ENCODE measurements at regions not wholly inside any gene's neighbourhood (a gene's known extent, or its start where the extent isn't known, plus 50 kb on each side); places are given as distances from the start of the nearest gene placed in this dataset.
A peak's percentile ranks its signal among the peaks of the same experiment; 100 is the strongest.
"Not testable (repeated sequence)": the region's sequence is repeated elsewhere in the genome, so short reads cannot be mapped to it uniquely, and the experiment has no call there.

DNA sequence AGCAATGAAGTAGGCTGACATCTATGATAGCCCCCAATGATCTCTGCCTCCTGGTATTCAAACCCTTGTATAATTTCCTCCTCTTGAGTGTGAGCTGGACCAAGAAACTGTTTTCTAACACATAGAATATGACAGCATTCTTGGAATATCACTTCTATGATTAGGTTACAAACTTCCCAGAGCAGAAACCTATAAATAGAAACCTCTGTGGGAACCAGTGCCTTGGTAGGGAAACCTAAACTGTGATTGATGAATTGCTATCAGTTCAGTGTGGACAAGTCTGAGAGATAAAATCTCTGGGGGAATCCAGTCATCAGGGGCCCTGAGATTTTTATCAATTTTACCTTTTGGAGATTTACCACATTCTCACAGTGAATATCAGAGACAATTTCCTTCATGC is 756.5 kb upstream of the AGA start:
- TF ChIP-seq, protein P1, sequence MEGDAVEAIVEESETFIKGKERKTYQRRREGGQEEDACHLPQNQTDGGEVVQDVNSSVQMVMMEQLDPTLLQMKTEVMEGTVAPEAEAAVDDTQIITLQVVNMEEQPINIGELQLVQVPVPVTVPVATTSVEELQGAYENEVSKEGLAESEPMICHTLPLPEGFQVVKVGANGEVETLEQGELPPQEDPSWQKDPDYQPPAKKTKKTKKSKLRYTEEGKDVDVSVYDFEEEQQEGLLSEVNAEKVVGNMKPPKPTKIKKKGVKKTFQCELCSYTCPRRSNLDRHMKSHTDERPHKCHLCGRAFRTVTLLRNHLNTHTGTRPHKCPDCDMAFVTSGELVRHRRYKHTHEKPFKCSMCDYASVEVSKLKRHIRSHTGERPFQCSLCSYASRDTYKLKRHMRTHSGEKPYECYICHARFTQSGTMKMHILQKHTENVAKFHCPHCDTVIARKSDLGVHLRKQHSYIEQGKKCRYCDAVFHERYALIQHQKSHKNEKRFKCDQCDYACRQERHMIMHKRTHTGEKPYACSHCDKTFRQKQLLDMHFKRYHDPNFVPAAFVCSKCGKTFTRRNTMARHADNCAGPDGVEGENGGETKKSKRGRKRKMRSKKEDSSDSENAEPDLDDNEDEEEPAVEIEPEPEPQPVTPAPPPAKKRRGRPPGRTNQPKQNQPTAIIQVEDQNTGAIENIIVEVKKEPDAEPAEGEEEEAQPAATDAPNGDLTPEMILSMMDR (IDR thresholded peaks at IDR 0.05; ENCODE audit: low read length, missing control alignments) = no peak
- no peak overlapping the region for H3K4me3 ChIP-seq (replicated peaks; ENCODE audit: low read depth, low read length)
- DNase-seq (ENCODE audit: low read depth) = peak; percentile 8

- H3K4me3 ChIP-seq (replicated peaks; ENCODE audit: low read depth, low read length) = no peak overlapping the region
- TF ChIP-seq, protein P1 (IDR thresholded peaks at IDR 0.05; ENCODE audit: low read length, missing control alignments) = no peak
- no peak for DNase-seq (ENCODE audit: low read depth)
Measured at GRCh38 chr4:178202422-178202821, 760.2 kb upstream of the AGA start.

DNA sequence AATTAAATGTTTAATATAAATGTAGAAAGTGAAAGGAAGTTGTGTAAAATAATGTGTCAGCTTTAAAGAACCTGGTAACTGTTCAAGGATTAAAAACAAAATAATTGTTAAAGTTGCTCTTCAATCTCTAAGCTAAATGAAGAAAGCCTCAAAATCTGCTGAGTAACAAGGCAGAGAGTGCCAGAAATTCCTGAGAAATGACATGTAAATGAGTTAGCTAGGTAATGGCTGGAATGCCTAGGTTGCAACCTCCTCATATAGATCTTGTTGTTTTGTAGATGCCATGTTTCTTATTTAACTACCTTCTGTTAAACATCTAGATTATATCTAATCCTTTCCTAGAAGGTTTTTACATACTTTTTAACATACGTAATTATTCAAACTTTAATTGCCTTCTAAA is 763.6 kb upstream of the AGA start:
- TF ChIP-seq, protein P1 (IDR thresholded peaks at IDR 0.05; ENCODE audit: low read length, missing control alignments) = no peak
- H3K4me3 ChIP-seq (replicated peaks; ENCODE audit: low read depth, low read length) = no peak overlapping the region
- no peak for DNase-seq (ENCODE audit: low read depth)

DNA sequence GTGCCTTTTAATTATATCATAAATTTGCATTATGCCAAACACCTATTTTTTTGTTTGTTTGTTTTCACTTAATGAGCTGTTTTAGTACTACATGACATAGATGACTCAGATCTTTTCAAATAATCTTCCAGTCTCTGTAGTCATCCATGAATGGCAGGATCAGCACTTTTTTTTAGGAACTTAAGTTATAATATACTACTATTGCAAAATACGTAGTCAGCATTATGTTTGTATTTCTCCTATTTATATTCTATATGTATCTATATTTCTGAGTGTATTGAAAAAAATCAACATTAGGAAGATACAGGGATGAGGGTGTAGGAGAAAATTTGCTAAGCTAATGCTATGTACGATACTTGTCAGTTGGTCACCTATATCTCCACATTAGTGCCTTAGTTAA is 773.1 kb upstream of the AGA start:
- TF ChIP-seq, protein P1 (IDR thresholded peaks at IDR 0.05; ENCODE audit: low read length, missing control alignments) = no peak
- DNase-seq (ENCODE audit: low read depth) = no peak
- no peak overlapping the region for H3K4me3 ChIP-seq (replicated peaks; ENCODE audit: low read depth, low read length)

- H3K4me3 ChIP-seq (replicated peaks; ENCODE audit: low read depth, low read length) = no peak overlapping the region
- TF ChIP-seq, protein P1 (IDR thresholded peaks at IDR 0.05; ENCODE audit: low read length, missing control alignments) = no peak
- no peak for DNase-seq (ENCODE audit: low read depth)
Measured at GRCh38 chr4:178215763-178216162, 773.5 kb upstream of the AGA start.

DNA sequence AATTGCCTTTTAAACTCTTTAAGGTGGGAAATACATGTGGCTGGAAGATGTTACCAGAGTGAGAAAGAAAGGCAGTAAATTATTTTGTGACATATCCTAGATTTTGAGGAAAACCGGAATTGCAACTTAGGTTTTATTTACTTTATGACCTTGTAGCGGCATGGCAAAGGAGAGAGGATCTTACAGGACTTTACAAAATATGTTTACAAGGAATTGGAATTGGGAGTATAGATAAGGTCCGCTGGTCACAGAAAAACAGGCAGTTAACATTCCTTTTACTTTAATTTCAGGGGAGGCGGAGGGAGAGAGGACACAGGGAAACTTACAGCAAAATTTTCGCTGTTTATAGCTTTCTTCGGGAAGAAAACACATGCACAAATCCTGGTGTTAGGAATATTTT is 784.2 kb upstream of the AGA start:
- H3K4me3 ChIP-seq (replicated peaks; ENCODE audit: low read depth, low read length); DNase-seq (ENCODE audit: low read depth): not testable (repeated sequence)

DNA sequence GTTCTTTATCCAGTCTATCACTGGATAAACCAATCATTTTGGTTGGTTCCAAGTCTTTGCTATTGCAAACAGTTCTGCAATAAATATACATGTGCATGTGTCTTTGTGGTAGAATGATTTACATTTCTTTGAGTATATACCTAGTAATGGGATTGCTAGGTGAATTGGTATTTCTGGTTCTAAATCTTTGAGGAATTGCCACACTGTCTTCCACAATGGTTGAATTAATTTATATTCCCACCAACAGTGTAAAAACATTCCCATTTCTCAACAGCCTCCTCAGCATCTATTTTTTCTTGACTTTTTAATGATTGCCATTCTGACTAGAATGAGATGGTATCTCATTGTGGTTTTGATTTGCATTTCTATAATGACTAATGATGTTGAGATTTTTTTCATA is 791.7 kb upstream of the AGA start:
- DNase-seq (ENCODE audit: low read depth) = no peak

More for the DNA sequence above, 791.7 kb upstream of the AGA start:
- no peak overlapping the region for H3K4me3 ChIP-seq (replicated peaks; ENCODE audit: low read depth, low read length)
- TF ChIP-seq, protein P1 (IDR thresholded peaks at IDR 0.05; ENCODE audit: low read length, missing control alignments) = no peak
